ENCODE measurements at regions not wholly inside any gene's neighbourhood (a gene's known extent, or its start where the extent isn't known, plus 50 kb on each side); places are given as distances from the start of the nearest gene placed in this dataset.

DNA sequence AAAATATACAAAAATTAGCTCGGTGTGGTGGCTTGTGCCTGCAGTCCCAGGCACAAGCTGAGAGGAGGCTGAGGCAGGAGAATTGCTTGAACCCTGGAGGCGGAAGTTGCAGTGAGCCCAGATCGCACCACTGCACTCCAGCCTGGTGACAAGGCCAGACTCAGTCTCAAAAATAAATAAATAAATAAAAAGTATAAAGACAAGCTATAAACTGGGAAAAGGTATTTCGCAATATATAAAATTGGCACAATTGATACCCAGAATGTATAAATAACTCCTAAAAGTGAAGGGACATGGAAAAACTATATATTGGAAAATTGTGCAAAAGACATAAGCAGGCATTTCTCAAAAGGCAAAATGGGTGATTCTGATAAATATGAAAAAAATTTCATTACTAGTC is 657.9 kb upstream of the SLC8A1 start:
- Mint-ChIP-seq H3K9me3 (no peaks in the 10 kb centered on the region), H3K4me1 (ENCODE audit: unreplicated experiment) (peaks cover 5% of the 10 kb centered on the region), H3K4me3 (no peak overlapping the region), H3K27ac (no peak overlapping the region), H3K36me3 (no peaks in the 10 kb centered on the region), H3K27me3 (no peaks in the 10 kb centered on the region)
- no peak for DNase-seq (ENCODE audit: extremely low spot score, unreplicated experiment)
- no peak for TF ChIP-seq CTCF (conservative IDR thresholded peaks at IDR 0.05)

- H3K4me3 Mint-ChIP-seq = no peak overlapping the region
- no peaks in the 10 kb centered on the region for H3K36me3 Mint-ChIP-seq
- DNase-seq (ENCODE audit: extremely low spot score, unreplicated experiment) = no peak
- peaks cover 5% of the 10 kb centered on the region for H3K4me1 Mint-ChIP-seq (ENCODE audit: unreplicated experiment)
- TF ChIP-seq CTCF (conservative IDR thresholded peaks at IDR 0.05) = no peak
- no peaks in the 10 kb centered on the region for H3K27me3 Mint-ChIP-seq
- peak overlapping the region; percentile 30 for H3K27ac Mint-ChIP-seq
- no peaks in the 10 kb centered on the region for H3K9me3 Mint-ChIP-seq
Observed at GRCh38 chr2:41111836-41112627, 660.1 kb upstream of the SLC8A1 start.

DNA sequence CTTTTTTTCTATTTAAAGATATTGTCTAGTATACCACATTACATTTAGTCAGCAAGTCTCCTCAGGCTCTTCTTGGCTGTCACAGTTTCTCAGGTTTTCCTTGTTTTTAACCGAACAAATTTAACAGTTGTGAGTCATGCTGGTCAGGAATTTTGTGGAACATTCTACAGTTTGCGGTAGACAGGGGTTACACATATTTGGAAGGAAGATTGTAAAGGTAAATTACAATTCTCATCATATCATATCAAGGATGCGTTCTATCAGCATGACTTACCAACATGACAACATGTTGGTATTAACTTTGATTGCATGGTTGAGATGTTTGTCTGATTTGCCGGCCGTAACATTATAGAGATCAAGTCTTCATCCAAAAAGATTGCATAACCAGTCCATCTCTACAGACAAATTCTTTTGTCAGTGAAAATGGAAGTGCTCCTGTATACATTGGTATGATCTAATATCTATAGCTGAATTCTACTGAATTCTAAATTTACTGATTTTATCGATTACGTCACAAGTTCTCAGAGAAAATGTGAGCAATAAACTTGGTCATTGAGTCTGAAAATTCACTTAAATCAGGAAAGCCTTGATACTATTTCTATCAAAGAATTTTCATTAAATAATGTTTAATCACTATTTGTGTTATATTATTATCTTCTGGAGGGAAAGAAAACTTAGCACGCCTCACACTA is 664.4 kb upstream of the SLC8A1 start:
- H3K27ac Mint-ChIP-seq = no peak overlapping the region
- no peaks in the 10 kb centered on the region for H3K36me3 Mint-ChIP-seq
- no peaks in the 10 kb centered on the region for H3K27me3 Mint-ChIP-seq
- peaks cover 9% of the 10 kb centered on the region for H3K4me1 Mint-ChIP-seq (ENCODE audit: unreplicated experiment)
- H3K9me3 Mint-ChIP-seq = no peaks in the 10 kb centered on the region
- DNase-seq (ENCODE audit: extremely low spot score, unreplicated experiment) = no peak
- TF ChIP-seq CTCF (conservative IDR thresholded peaks at IDR 0.05) = no peak
- no peak overlapping the region for H3K4me3 Mint-ChIP-seq

- H3K4me1 Mint-ChIP-seq (ENCODE audit: unreplicated experiment) = peaks cover 5% of the 10 kb centered on the region
- TF ChIP-seq CTCF (conservative IDR thresholded peaks at IDR 0.05) = no peak
- no peaks in the 10 kb centered on the region for H3K36me3 Mint-ChIP-seq
- H3K4me3 Mint-ChIP-seq = no peak overlapping the region
- DNase-seq (ENCODE audit: extremely low spot score, unreplicated experiment) = no peak
- no peak overlapping the region for H3K27ac Mint-ChIP-seq
- no peaks in the 10 kb centered on the region for H3K27me3 Mint-ChIP-seq
- H3K9me3 Mint-ChIP-seq = no peaks in the 10 kb centered on the region
Observed at GRCh38 chr2:41119489-41119888, 667.6 kb upstream of the SLC8A1 start.

DNA sequence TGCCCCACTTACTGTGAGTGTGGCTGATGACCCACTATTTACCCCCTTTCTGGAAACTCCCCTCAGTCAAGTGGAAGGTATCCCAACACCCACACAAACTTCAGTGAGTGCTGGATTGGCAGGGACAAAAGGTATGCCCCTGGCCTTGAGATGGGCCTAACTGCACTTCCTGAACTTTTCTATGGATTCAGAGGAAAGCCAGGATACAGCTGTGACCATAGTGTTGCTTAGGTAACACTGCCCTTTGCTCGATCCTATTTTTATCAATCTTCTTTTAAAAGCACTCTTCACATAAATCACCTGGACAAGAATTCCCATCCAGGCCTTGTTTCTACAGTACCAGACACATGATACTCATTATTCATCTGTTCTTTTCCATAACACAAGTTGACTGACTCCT is 671.5 kb upstream of the SLC8A1 start:
- H3K4me3 Mint-ChIP-seq = no peak overlapping the region
- no peaks in the 10 kb centered on the region for H3K36me3 Mint-ChIP-seq
- H3K27ac Mint-ChIP-seq = no peak overlapping the region
- no peak for TF ChIP-seq CTCF (conservative IDR thresholded peaks at IDR 0.05)
- H3K27me3 Mint-ChIP-seq = no peaks in the 10 kb centered on the region
- peaks cover 8% of the 10 kb centered on the region for H3K9me3 Mint-ChIP-seq
- DNase-seq (ENCODE audit: extremely low spot score, unreplicated experiment) = no peak
- peaks cover 5% of the 10 kb centered on the region for H3K4me1 Mint-ChIP-seq (ENCODE audit: unreplicated experiment)

Measured in type B pancreatic cell (in vitro differentiated cells).